ENCODE measurements at regions not wholly inside any gene's neighbourhood (a gene's known extent, or its start where the extent isn't known, plus 50 kb on each side); places are given as distances from the start of the nearest gene placed in this dataset.

- TF ChIP-seq CTCF (conservative IDR thresholded peaks at IDR 0.05 in 1 of 2, IDR thresholded peaks at IDR 0.05 in 1 of 2; ENCODE audit: low read depth in 1 of 2, low read length in 2 of 2) (no peak), EZH2 (IDR thresholded peaks at IDR 0.05; ENCODE audit: low read length, missing control alignments) (no peak)
Measured at GRCh38 chr16:5465714-5466113, 368.1 kb upstream of the EEF2KMT start.

All from fibroblast of lung (primary cell).